ENCODE measurements at regions not wholly inside any gene's neighbourhood (a gene's known extent, or its start where the extent isn't known, plus 50 kb on each side); places are given as distances from the start of the nearest gene placed in this dataset.

GRCh38 chr4:138085736-138086305 lies 156.3 kb downstream of the SLC7A11 start:
- in situ Hi-C loops (cut with MboI; ENCODE audit: low sequenced_read_pairs) = no loop called here

- in situ Hi-C loops (cut with MboI; ENCODE audit: low sequenced_read_pairs) = no loop called here
These were observed 163.2 kb downstream of the SLC7A11 start for GRCh38 chr4:138078751-138079520.

- in situ Hi-C loops (cut with MboI; ENCODE audit: low sequenced_read_pairs) = no loop called here
These were observed 163.9 kb downstream of the SLC7A11 start for GRCh38 chr4:138078253-138078652.

GRCh38 chr4:138076561-138076960 lies 165.6 kb downstream of the SLC7A11 start:
- in situ Hi-C loops (cut with MboI; ENCODE audit: low sequenced_read_pairs) = no loop called here

- in situ Hi-C loops (cut with MboI; ENCODE audit: low sequenced_read_pairs) = no loop called here
These were observed 171.3 kb downstream of the SLC7A11 start for GRCh38 chr4:138070816-138071215.

DNA sequence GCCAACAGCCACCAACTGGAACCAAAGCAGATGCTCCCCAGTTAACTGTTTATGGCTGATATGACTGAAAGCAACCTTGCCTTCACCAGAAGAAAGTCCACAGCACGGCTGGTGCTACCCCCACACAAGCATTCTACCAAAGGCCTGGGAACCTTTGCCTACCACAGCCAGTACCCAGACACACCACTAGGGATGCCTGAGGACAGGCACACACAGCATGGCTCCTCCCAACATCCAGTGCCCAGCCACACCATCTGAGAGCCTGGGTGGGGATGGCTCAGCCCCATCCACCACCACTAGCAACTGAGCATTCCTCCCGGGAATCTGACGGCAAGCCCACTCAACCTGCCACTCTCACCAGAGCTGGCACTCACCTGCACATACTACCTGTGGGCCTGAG lies 178.6 kb downstream of the SLC7A11 start:
- in situ Hi-C loops (cut with MboI; ENCODE audit: low sequenced_read_pairs) = no loop called here

DNA sequence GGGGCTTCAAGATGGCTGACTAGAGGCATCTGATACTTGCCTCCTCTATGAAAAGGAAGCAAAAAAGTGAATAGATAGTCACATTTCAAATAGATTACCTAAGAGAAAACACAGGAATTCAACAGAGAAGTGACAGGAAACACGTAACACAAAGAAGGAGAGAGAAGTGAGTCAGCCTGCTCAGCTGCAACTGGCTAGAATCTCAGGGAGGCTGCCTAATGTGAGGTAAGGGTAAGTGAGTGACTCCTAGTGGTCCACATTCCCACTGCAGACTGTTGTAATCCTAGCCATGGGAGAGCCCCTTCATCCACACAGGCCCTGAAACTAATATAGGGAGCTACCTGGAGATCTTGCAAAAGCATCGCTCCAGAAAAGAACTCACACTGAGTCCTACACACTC lies 179.2 kb downstream of the SLC7A11 start:
- in situ Hi-C loops (cut with MboI; ENCODE audit: low sequenced_read_pairs) = no loop called here

DNA sequence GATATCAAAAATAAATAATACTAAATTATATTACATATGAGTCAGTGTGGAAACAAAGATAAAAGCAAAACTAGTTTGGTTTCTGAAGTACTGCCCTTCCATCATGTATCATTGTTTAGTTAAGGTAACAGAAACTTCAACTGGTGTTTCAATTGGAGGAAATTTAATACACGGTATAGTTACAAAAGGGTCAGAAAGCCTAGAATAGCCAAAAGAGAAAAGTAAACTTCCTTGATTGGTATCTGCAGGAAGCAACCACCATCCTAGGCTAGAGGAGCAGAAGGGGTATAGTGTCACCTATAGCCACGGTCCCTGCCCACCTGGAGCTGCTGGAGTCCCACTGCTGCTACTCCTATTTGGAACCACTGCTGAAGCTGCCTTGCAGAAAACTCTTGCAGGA lies 185.6 kb downstream of the SLC7A11 start:
- in situ Hi-C loops (cut with MboI; ENCODE audit: low sequenced_read_pairs) = no loop called here

GRCh38 chr4:138055890-138056289 lies 186.3 kb downstream of the SLC7A11 start:
- in situ Hi-C loops (cut with MboI; ENCODE audit: low sequenced_read_pairs) = no loop called here

DNA sequence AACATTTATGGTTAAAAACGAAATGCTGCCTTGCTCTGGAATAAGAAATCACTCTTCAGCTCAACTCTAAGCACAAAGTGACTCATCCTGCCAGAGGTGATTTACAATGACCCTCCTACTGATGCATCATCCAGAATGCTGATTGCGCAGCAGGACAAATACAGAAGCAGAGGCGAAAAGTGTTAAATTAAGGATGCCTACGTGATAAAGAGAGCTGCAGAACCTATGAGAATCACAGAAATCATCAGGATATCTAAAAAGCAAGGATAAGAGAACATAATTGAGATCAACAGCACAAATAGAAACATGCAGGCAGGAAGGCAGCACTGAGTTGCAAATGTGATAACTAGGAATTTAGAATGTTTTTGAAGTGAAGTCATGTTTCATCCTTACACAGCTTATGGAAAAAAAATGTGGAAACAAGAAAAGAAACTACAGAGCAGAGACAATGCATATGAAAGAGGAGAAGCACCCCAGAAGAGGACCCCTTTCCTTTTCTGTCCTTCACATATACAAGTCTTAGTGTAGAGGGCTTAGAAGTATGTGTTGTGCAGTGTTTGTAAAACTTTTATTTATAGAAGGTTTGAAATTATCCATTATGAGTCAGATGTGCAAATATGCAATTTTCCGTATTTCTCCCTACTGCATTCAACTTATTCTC lies 188.4 kb downstream of the SLC7A11 start:
- in situ Hi-C loops (cut with MboI; ENCODE audit: low sequenced_read_pairs) = no loop called here

- in situ Hi-C loops (cut with MboI; ENCODE audit: low sequenced_read_pairs) = no loop called here
These were observed 189.1 kb downstream of the SLC7A11 start for GRCh38 chr4:138052806-138053632.

GRCh38 chr4:138051157-138051556 lies 191.0 kb downstream of the SLC7A11 start:
- in situ Hi-C loops (cut with MboI; ENCODE audit: low sequenced_read_pairs) = no loop called here

- in situ Hi-C loops (cut with MboI; ENCODE audit: low sequenced_read_pairs) = no loop called here
These were observed 191.5 kb downstream of the SLC7A11 start for GRCh38 chr4:138050601-138051000.

GRCh38 chr4:138049355-138049754 lies 192.8 kb downstream of the SLC7A11 start:
- in situ Hi-C loops (cut with MboI; ENCODE audit: low sequenced_read_pairs) = loop anchor here (25.0 kb wide), 1 partner anchor 638 kb away; no protein-coding TSS in a partner anchor

- in situ Hi-C loops (cut with MboI; ENCODE audit: low sequenced_read_pairs) = loop anchor here (25.0 kb wide), 1 partner anchor 640 kb away; no protein-coding TSS in a partner anchor
These were observed 194.9 kb downstream of the SLC7A11 start for GRCh38 chr4:138047290-138047689.

DNA sequence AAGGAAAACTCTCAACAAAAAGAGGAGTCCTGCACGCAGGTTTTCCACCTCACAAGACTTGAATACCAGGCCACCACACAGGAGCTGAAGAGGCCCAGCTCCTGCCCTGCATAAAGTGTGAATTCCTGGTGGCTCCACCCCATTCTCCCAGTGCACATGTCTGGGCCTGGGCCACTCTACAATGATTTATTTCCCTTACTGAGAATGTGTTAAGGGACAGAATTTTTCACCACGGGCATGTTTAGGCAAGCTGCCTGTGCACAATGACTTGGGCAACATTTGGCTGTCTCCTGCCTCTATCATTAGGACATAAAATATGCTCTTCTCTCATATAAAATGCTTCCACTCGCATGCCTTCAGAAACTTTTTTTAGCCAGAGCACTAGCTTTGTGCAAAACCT lies 197.1 kb downstream of the SLC7A11 start:
- in situ Hi-C loops (cut with MboI; ENCODE audit: low sequenced_read_pairs) = loop anchor here (25.0 kb wide), 1 partner anchor 642 kb away; no protein-coding TSS in a partner anchor

- in situ Hi-C loops (cut with MboI; ENCODE audit: low sequenced_read_pairs) = loop anchor here (25.0 kb wide), 1 partner anchor 648 kb away; no protein-coding TSS in a partner anchor
These were observed 203.1 kb downstream of the SLC7A11 start for GRCh38 chr4:138039010-138039409.

DNA sequence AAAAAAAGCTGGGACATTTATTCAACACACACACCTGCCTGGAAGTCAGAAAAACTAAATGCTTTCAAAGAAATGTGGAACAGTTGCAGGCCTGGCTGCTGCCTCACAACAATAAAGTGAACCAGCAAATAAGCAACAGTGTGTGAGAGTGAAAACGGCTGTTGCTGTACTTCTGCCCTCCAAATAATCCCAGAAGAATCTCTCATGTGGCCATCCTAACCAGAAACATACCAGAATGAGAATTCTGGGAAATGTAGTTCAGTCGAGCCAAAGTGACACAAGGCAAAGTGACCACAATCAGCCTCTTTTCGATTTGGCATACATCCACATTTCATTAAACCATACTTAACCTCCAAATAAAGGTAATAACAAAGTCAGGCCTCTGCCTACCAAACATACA lies 204.5 kb downstream of the SLC7A11 start:
- in situ Hi-C loops (cut with MboI; ENCODE audit: low sequenced_read_pairs) = loop anchor here (25.0 kb wide), 1 partner anchor 650 kb away; no protein-coding TSS in a partner anchor

DNA sequence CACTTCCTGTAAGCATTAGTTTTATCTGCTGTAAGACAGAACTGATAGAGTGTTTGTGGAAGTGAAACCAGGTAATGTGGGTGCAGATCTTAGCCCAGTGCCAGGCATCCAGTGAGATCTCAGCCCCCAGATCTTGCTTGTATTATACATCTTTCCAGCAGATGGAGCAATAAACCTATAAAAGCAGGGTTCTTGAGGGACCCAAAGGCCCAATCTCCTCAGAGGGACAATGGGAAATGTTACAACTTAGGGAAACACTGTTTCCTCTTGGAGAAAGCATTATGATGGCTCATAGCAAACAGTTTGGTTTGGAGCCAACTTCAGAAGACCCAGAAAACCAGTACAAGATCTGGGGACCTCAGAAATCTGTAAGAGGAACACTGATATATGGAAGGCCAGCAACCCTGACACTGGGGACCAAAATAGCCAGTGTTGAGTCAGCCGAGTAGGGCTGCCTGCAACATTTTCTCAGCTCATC lies 206.3 kb downstream of the SLC7A11 start:
- in situ Hi-C loops (cut with MboI; ENCODE audit: low sequenced_read_pairs) = loop anchor here (25.0 kb wide), 1 partner anchor 651 kb away; no protein-coding TSS in a partner anchor

DNA sequence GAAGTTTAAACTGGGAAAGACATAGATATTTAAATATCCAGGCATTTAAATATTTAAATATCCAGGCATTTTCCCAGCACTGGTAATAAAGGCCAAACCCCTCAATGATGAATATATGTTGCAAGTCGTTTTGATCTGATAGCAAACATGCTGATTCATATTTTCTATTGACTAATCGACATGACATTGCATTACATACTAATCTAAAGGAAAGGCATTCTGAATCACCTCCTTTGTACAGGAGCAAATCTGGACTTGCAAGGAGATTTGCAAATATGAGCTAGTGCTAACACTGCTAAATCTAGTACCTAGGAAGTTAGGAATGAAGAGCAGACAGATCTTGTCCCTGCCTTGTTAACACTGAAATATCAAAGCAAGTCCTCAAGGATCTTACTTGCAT lies 207.3 kb downstream of the SLC7A11 start:
- in situ Hi-C loops (cut with MboI; ENCODE audit: low sequenced_read_pairs) = loop anchor here (25.0 kb wide), 1 partner anchor 652 kb away; no protein-coding TSS in a partner anchor
